ENCODE measurements at regions not wholly inside any gene's neighbourhood (a gene's known extent, or its start where the extent isn't known, plus 50 kb on each side); places are given as distances from the start of the nearest gene placed in this dataset.

- Histone ChIP-seq H3K4me3 (replicated peaks in 1 of 3; ENCODE audit: insufficient read depth in 1 of 3, low read depth in 1 of 3, low read length in 3 of 3) (no peak overlapping the region), H3K9me1 (replicated peaks; ENCODE audit: control insufficient read depth, extremely low read depth, insufficient read depth, low read length) (no peaks in the 10 kb centered on the region), H3K9me3 (replicated peaks; ENCODE audit: control insufficient read depth, insufficient read depth, low read length) (no peaks in the 10 kb centered on the region), H3K4me1 (ENCODE audit: control insufficient read depth, extremely low read depth, insufficient read depth, low read length) (peaks cover 20% of the 10 kb centered on the region), H3K9ac (replicated peaks; ENCODE audit: extremely low read depth, insufficient read depth, low read length) (no peak overlapping the region), H3K27me3 (ENCODE audit: control insufficient read depth in 2 of 2, insufficient read depth in 2 of 2, low read length in 2 of 2) (no peaks in the 10 kb centered on the region), H4K20me1 (replicated peaks; ENCODE audit: control insufficient read depth, extremely low read depth, insufficient read depth, low read length) (no peaks in the 10 kb centered on the region), H3K27ac (ENCODE audit: insufficient read depth, low read depth, low read length) (no peak overlapping the region), H3K36me3 (ENCODE audit: control insufficient read depth in 2 of 2, extremely low read depth in 1 of 2, insufficient read depth in 2 of 2, low read length in 2 of 2) (no peaks in the 10 kb centered on the region), H3K79me2 (ENCODE audit: control insufficient read depth, insufficient read depth, low read length) (no peaks in the 10 kb centered on the region), H3K4me2 (ENCODE audit: insufficient read depth, low read length) (no peak overlapping the region), H2AFZ (ENCODE audit: low read depth, low read length) (no peak overlapping the region)
- intact Hi-C loops (cut with micrococcal nuclease): loop anchor here (5.0 kb wide), 1 partner anchor 223 kb away; the partner anchor contains the start of gene TSC22D1
- TF ChIP-seq JUN (IDR thresholded peaks at IDR 0.05; ENCODE audit: borderline replicate concordance, insufficient read depth, insufficient read length, low read depth) (no peak), POLR2A (IDR thresholded peaks at IDR 0.05; ENCODE audit: low read depth, low read length) (no peak), MAX (IDR thresholded peaks at IDR 0.05; ENCODE audit: insufficient read depth, insufficient read length) (no peak), CTCF (IDR thresholded peaks at IDR 0.05; ENCODE audit: extremely low read depth in 1 of 2, insufficient read depth in 1 of 2, low read depth in 1 of 2, low read length in 2 of 2) (no peak), GATA2 (IDR thresholded peaks at IDR 0.05; ENCODE audit: insufficient read depth, insufficient read length, low read depth, low read length) (no peak), POLR2AphosphoS5 (IDR thresholded peaks at IDR 0.05; ENCODE audit: insufficient read depth, low read depth, low read length) (no peak), EZH2 (IDR thresholded peaks at IDR 0.05; ENCODE audit: borderline replicate concordance, low read depth, low read length, severe bottlenecking) (no peak), FOS (IDR thresholded peaks at IDR 0.05; ENCODE audit: borderline replicate concordance, insufficient read depth, low read length) (no peak), MYC (IDR thresholded peaks at IDR 0.05; ENCODE audit: low read depth, low read length) (no peak)
- dilution Hi-C loops (cut with MboI; ENCODE audit: extremely low pct_ligation_motif_present, low sequenced_read_pairs): no loop called here
- FAIRE-seq (no peak), DNase-seq (ENCODE audit: low read depth, low spot score) (no peak)
- no TSS peak for BruUV-seq (replicated peaks)
- ChIA-PET POLR2A (no interaction called here), CTCF (interaction anchor here (1.2 kb wide), 1 partner anchor 30 kb away, joined by 3 read pairs; no protein-coding TSS in a partner anchor)
Observed at GRCh38 chr13:44800626-44801025, 188.6 kb downstream of the NUFIP1 start.
